ENCODE measurements at regions not wholly inside any gene's neighbourhood (a gene's known extent, or its start where the extent isn't known, plus 50 kb on each side); places are given as distances from the start of the nearest gene placed in this dataset.

GRCh38 chr7:25907731-25908130 is 244.3 kb upstream of the NFE2L3 start:
- no peak for TF ChIP-seq RAD21 (IDR thresholded peaks at IDR 0.05; ENCODE audit: low read depth)
- TF ChIP-seq CTCF (IDR thresholded peaks at IDR 0.05 in 2 of 3, conservative IDR thresholded peaks at IDR 0.05 in 1 of 3; ENCODE audit: borderline replicate concordance in 1 of 3, insufficient read depth in 1 of 3, low read depth in 2 of 3, low read length in 2 of 3) = no peak
- TF ChIP-seq EZH2phosphoT487 (IDR thresholded peaks at IDR 0.05; ENCODE audit: borderline replicate concordance) = no peak
- no peak for TF ChIP-seq MAX (IDR thresholded peaks at IDR 0.05)
- no peak for TF ChIP-seq ATF3 (IDR thresholded peaks at IDR 0.05)
- no peak for TF ChIP-seq POLR2AphosphoS5 (IDR thresholded peaks at IDR 0.05; ENCODE audit: low read depth, low read length)
- no peak for TF ChIP-seq REST (IDR thresholded peaks at IDR 0.05; ENCODE audit: low read depth)
- TF ChIP-seq POLR2A (IDR thresholded peaks at IDR 0.05; ENCODE audit: borderline replicate concordance, extremely low read depth, insufficient read depth, insufficient read length) = no peak
- TF ChIP-seq ZFX (IDR thresholded peaks at IDR 0.05) = no peak
- TF ChIP-seq FOSL1 (IDR thresholded peaks at IDR 0.05; ENCODE audit: low read depth) = no peak
- no peak for TF ChIP-seq EZH2 (IDR thresholded peaks at IDR 0.05)
- no peak for TF ChIP-seq CEBPB (IDR thresholded peaks at IDR 0.05; ENCODE audit: low read depth)
- TF ChIP-seq TCF7L2 (IDR thresholded peaks at IDR 0.05; ENCODE audit: borderline replicate concordance, extremely low read depth, insufficient read depth, insufficient read length) = no peak
- TF ChIP-seq SP1 (IDR thresholded peaks at IDR 0.05; ENCODE audit: low read depth) = no peak

Measured in HCT116 (cell line).